HL-60 (cell line): ENCODE measurements at regions not wholly inside any gene's neighbourhood (a gene's known extent, or its start where the extent isn't known, plus 50 kb on each side); places are given as distances from the start of the nearest gene placed in this dataset.

Experiments
- DNase-seq, 2 experiments: peaks; one replicate each; pipeline ENCODE4 v3.0.0-alpha.2; 2010 to 2020; ENCODE audit warnings: low read depth in 1 of 2, low spot score in 1 of 2
- H3K27ac ChIP-seq: fragments of 250-450 bp; sonication (Bioruptor Pico); replicated peaks from 2 replicates; pipeline ENCODE4 v1.5.1; 2020; ENCODE audit warnings: mild to moderate bottlenecking, moderate library complexity
- H3K27me3 ChIP-seq: fragments of 250-450 bp; sonication (Bioruptor Pico); 2 replicates; pipeline ENCODE4 v1.5.1; 2021; ENCODE audit warnings: mild to moderate bottlenecking, moderate library complexity; ENCODE audit not compliant: insufficient read depth, poor library complexity, severe bottlenecking
- H3K4me3 ChIP-seq: replicated peaks from 2 replicates; pipeline ENCODE4 v1.5.1; 2011; ENCODE audit warnings: mild to moderate bottlenecking, control low read depth, low read length; ENCODE audit not compliant: insufficient read depth
- CTCF ChIP-seq: IDR thresholded peaks from one replicate; pipeline ENCODE4 v1.5.1; 2011; ENCODE audit warnings: low read length, control low read depth, inconsistent platforms; ENCODE audit not compliant: insufficient read depth
- GABPA ChIP-seq: IDR thresholded peaks from 2 replicates; pipeline ENCODE4 v1.6.1; 2012; ENCODE audit warnings: low read depth
- POLR2AphosphoS5 ChIP-seq: IDR thresholded peaks from 2 replicates; pipeline ENCODE4 v1.6.1; 2012; ENCODE audit warnings: low read depth
- REST ChIP-seq: IDR thresholded peaks from 2 replicates; pipeline ENCODE4 v1.6.1; 2012; ENCODE audit warnings: low read depth; ENCODE audit not compliant: insufficient replicate concordance
- SPI1 ChIP-seq: IDR thresholded peaks from 2 replicates; pipeline ENCODE4 v1.6.1; 2012; ENCODE audit warnings: low read depth, mild to moderate bottlenecking, borderline replicate concordance

GRCh38 chr4:134327274-134328122, 125.9 kb upstream of the PABPC4L start:
- DNase-seq = no peak
- no peak for TF ChIP-seq CTCF

GRCh38 chr4:134326866-134327265, 125.3 kb upstream of the PABPC4L start:
- no peak overlapping the region for H3K4me3 ChIP-seq
- no peak for TF ChIP-seq SPI1
- TF ChIP-seq CTCF = no peak
- no peak for TF ChIP-seq GABPA
- TF ChIP-seq REST = no peak
- no peak for TF ChIP-seq POLR2AphosphoS5

More at GRCh38 chr4:134327274-134328122, 125.9 kb upstream of the PABPC4L start:
- no peak overlapping the region for H3K27ac ChIP-seq
- H3K4me3 ChIP-seq = no peak overlapping the region
- no peaks in the 10 kb centered on the region for H3K27me3 ChIP-seq

GRCh38 chr4:134324179-134324578, 122.6 kb upstream of the PABPC4L start:
- DNase-seq = no peak
- H3K27me3 ChIP-seq = no peaks in the 10 kb centered on the region
- TF ChIP-seq POLR2AphosphoS5 = no peak
- no peak for TF ChIP-seq REST
- TF ChIP-seq SPI1 = no peak
- no peak for TF ChIP-seq CTCF
- TF ChIP-seq GABPA = no peak
- H3K27ac ChIP-seq = no peak overlapping the region
- H3K4me3 ChIP-seq = no peak overlapping the region

More at GRCh38 chr4:134326866-134327265, 125.3 kb upstream of the PABPC4L start:
- DNase-seq = no peak
- H3K27me3 ChIP-seq = no peaks in the 10 kb centered on the region
- H3K27ac ChIP-seq = no peak overlapping the region

GRCh38 chr4:134320048-134320447, 118.5 kb upstream of the PABPC4L start:
- DNase-seq = no peak
- no peak overlapping the region for H3K4me3 ChIP-seq
- H3K27ac ChIP-seq = no peak overlapping the region
- no peak for TF ChIP-seq CTCF
- no peak for TF ChIP-seq REST
- TF ChIP-seq GABPA = no peak
- no peak for TF ChIP-seq SPI1
- no peak for TF ChIP-seq POLR2AphosphoS5
- H3K27me3 ChIP-seq = no peaks in the 10 kb centered on the region
